Fibroblast of the aortic adventitia (primary cell): ENCODE measurements at regions not wholly inside any gene's neighbourhood (a gene's known extent, or its start where the extent isn't known, plus 50 kb on each side); places are given as distances from the start of the nearest gene placed in this dataset.

Experiments used
- DNase-seq: peaks from one replicate; pipeline ENCODE4 v3.0.0-alpha.2; 2010; ENCODE audit warnings: low read depth
- H3K4me3 ChIP-seq: 2 replicates; pipeline ENCODE4 v1.5.1; 2011; ENCODE audit warnings: low read depth, mild to moderate bottlenecking, control low read depth, low read length, moderate library complexity
- CTCF ChIP-seq: IDR thresholded peaks from 2 replicates; pipeline ENCODE4 v1.5.1; 2011; ENCODE audit warnings: mild to moderate bottlenecking, low read length, control low read depth, inconsistent platforms; ENCODE audit not compliant: insufficient read depth

GRCh38 chr17:15119968-15120367, 145.2 kb downstream of the PMP22 start:
- H3K4me3 ChIP-seq = no peak overlapping the region
- TF ChIP-seq CTCF = no peak
- DNase-seq = no peak

- H3K4me3 ChIP-seq = no peak overlapping the region
- DNase-seq = no peak
Observed at GRCh38 chr17:15117239-15117638, 147.9 kb downstream of the PMP22 start.

GRCh38 chr17:15112846-15113617, 152.1 kb downstream of the PMP22 start:
- TF ChIP-seq CTCF = no peak
- no peak for DNase-seq
- no peak overlapping the region for H3K4me3 ChIP-seq

More at GRCh38 chr17:15117239-15117638, 147.9 kb downstream of the PMP22 start:
- no peak for TF ChIP-seq CTCF

GRCh38 chr17:15109608-15110007, 155.5 kb downstream of the PMP22 start:
- no peak for DNase-seq
- H3K4me3 ChIP-seq = no peak overlapping the region
- TF ChIP-seq CTCF = no peak

GRCh38 chr17:15108992-15109391, 156.1 kb downstream of the PMP22 start:
- TF ChIP-seq CTCF = no peak
- no peak for DNase-seq
- H3K4me3 ChIP-seq = no peak overlapping the region

GRCh38 chr17:15106540-15106939, 158.6 kb downstream of the PMP22 start:
- no peak for DNase-seq
- TF ChIP-seq CTCF = no peak
- H3K4me3 ChIP-seq = no peak overlapping the region

- no peak for TF ChIP-seq CTCF
- H3K4me3 ChIP-seq = no peak overlapping the region
- no peak for DNase-seq
Observed at GRCh38 chr17:15103785-15104184, 161.3 kb downstream of the PMP22 start.
